Right lobe of liver (tissue), 6 donors: ENCODE measurements at regions not wholly inside any gene's neighbourhood (a gene's known extent, or its start where the extent isn't known, plus 50 kb on each side); places are given as distances from the start of the nearest gene placed in this dataset.

ENCODE experiments used
- ATAC-seq, 4 donors: fragments of 200-7000 bp; cut with Tn5 transposase; one replicate each; pipeline ENCODE4 v1.9.1; 2020; ENCODE audit warnings: mild to moderate bottlenecking in 4 of 4, moderate library complexity in 4 of 4
- DNase-seq, 3 donors: peaks; one replicate each; pipeline ENCODE4 v3.0.0-alpha.2; 2020
- H3K27ac ChIP-seq, 3 donors: fragments of 200-600 bp; one replicate each; pipeline ENCODE4 v1.8.0; 2022
- H3K27me3 ChIP-seq, 2 donors: fragments of 200-600 bp; one replicate each; pipeline ENCODE4 v1.8.0; 2022
- H3K36me3 ChIP-seq, 4 donors: fragments of 200-600 bp; sonication (generic) in 1 of 4; one replicate each; pipeline versions ENCODE4 v1.5.1 to v1.8.0; 2017 to 2022; ENCODE audit warnings: control low read depth in 1 of 4
- H3K4me1 ChIP-seq, 4 donors: fragments of 200-600 bp; sonication (generic) in 1 of 4; one replicate each; pipeline versions ENCODE4 v1.5.1 to v1.8.0; 2017 to 2022; ENCODE audit warnings: control low read depth in 1 of 4
- H3K4me3 ChIP-seq, 3 donors: fragments of 200-600 bp; one replicate each; pipeline ENCODE4 v1.8.0; 2022
- H3K9me3 ChIP-seq, 4 donors: fragments of 200-600 bp; sonication (generic) in 1 of 4; one replicate each; pipeline versions ENCODE4 v1.5.1 to v1.8.0; 2017 to 2022; ENCODE audit warnings: control low read depth in 1 of 4
- POLR2A ChIP-seq: fragments of 450-650 bp; IDR thresholded peaks from one replicate; pipeline ENCODE4 v1.6.1; 2017; ENCODE audit warnings: antibody characterized with exemption, mild to moderate bottlenecking
- WGBS: methylation state at CpG from one replicate; pipeline ENCODE4 v1.1.6; 2018; ENCODE audit warnings: low coverage, low lambda C conversion rate; ENCODE audit not compliant: insufficient coverage; ENCODE audit errors: missing lambda C conversion rate; 5-methylcytosine and 5-hydroxymethylcytosine counted together
- intact Hi-C, 2 donors: fragments of 100-400 bp; cut with DNase I; formaldehyde crosslinking; loops; one replicate each; pipeline versions ENCODE4 v1.11.2 to v1.14.1; 2022
- TF ChIP-seq, protein P1 (sequence below), 4 donors: fragments of 200-600 bp in 3 of 4; fragments of 450-650 bp in 1 of 4; IDR thresholded peaks; one replicate each; pipeline versions ENCODE4 v1.5.1 to v1.8.0; 2016 to 2022; ENCODE audit warnings: antibody characterized with exemption in 4 of 4, mild to moderate bottlenecking in 2 of 4
- donor health status: DM: no; HTN: yes; CAD: no.
- donor health status: DM: no; HTN: no; CAD: no.
- donor health status: DM: no; HTN: no; CAD: no.
- donor health status: DM: no; HTN: yes; CAD: no.
- donor health status: DM: no; HTN: yes; CAD: no.

DNA sequence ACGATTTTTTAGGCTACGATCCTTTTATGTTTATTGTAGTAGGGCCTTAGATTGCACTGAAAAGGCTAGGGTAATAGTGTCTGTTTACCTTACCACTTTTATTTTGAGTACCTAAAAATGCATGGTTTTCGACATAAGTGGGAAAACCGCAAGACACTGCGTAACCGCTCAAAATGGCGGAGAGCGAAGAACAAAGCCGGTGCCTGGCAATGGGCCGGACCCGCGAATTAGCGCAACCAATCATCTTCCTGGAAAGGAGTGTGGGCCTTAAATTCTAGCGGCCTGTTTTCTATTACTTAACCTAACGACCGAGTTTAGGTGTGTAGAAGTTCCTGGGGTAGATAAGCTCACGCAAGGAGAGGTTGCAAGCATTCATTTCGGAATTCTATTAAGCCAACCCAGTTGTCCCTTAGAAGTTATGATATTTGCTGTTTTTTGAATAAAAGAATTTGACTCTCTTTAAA, 118.0 kb downstream of the HFE start:
- Histone ChIP-seq H3K27me3 (no peaks in the 10 kb centered on the region), H3K36me3 (no peaks in the 10 kb centered on the region), H3K4me3 (peak overlapping the region; percentile 59 to 69 (median 62)), H3K27ac (peak overlapping the region; percentile 69 to 96 (median 75)), H3K9me3 (no peaks in the 10 kb centered on the region), H3K4me1 (peaks cover 0 to 13% (median 0%) of the 10 kb centered on the region in 4 donors)
- intact Hi-C loops: no loop called here
- TF ChIP-seq, protein P1, sequence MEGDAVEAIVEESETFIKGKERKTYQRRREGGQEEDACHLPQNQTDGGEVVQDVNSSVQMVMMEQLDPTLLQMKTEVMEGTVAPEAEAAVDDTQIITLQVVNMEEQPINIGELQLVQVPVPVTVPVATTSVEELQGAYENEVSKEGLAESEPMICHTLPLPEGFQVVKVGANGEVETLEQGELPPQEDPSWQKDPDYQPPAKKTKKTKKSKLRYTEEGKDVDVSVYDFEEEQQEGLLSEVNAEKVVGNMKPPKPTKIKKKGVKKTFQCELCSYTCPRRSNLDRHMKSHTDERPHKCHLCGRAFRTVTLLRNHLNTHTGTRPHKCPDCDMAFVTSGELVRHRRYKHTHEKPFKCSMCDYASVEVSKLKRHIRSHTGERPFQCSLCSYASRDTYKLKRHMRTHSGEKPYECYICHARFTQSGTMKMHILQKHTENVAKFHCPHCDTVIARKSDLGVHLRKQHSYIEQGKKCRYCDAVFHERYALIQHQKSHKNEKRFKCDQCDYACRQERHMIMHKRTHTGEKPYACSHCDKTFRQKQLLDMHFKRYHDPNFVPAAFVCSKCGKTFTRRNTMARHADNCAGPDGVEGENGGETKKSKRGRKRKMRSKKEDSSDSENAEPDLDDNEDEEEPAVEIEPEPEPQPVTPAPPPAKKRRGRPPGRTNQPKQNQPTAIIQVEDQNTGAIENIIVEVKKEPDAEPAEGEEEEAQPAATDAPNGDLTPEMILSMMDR (IDR thresholded peaks at IDR 0.05): no peak
- TF ChIP-seq POLR2A: peak; percentile 39
- ATAC-seq (peak; percentile 65 to 76 (median 68)), DNase-seq (peak; percentile 78 to 81 (median 80))
- under 1% methylated on average over 16 of the region's 18 CpGs for WGBS

DNA sequence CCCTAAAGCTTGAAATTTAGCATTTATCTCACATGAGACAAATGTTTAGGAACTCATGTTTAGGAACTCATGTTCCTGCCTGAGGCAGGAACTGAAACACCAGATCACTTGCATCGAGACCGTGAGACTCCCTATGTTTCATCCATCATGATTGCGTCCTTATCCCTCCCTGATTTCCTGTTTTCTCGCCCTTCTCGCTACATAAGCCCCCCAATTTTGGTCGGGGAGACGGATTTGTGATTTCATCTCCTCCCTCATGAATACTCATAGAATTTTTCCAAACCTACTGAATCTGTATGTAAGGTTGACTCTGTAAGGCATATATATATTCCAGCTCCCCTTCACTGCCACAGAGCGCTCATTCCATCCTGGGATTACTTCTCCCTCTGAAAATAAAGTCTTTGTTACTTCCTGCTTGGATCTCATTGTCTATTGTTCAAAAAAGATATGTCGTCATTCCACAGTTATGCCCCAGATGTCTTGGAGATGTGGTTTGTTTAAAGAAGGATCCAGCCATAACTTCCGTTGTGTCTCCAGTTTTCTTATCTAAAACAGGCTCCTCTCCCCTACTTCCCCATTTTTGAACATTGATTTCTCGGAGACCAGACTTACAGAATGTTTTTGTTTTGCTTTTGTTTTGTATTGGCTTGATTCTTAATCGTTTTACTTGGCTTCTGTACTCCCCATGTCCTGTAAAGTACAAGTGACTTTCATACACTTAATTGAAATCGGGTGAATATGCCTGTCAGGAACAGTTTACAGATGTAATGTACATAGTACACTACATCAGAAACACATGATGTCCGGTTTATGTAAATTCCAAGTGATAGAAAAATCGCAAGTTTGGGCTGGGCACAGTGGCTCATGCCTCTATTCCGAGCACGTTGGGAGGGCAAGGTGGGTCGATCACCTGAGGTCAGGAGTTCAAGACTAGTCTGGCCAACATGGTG, 118.7 kb downstream of the HFE start:
- WGBS: 4% methylated on average over 18 of the region's 18 CpGs
- Histone ChIP-seq H3K27ac (peak overlapping the region; percentile 69 to 96 (median 75)), H3K9me3 (no peaks in the 10 kb centered on the region), H3K36me3 (no peaks in the 10 kb centered on the region), H3K4me1 (peaks cover 0 to 11% (median 0%) of the 10 kb centered on the region in 4 donors), H3K4me3 (peak overlapping the region; percentile 59 to 69 (median 62)), H3K27me3 (no peaks in the 10 kb centered on the region)
- no peak for DNase-seq
- ATAC-seq: peak in 2 of 4 donors; percentile 2 to 18
- intact Hi-C loops: no loop called here
- TF ChIP-seq, protein P1 (IDR thresholded peaks at IDR 0.05): no peak

DNA sequence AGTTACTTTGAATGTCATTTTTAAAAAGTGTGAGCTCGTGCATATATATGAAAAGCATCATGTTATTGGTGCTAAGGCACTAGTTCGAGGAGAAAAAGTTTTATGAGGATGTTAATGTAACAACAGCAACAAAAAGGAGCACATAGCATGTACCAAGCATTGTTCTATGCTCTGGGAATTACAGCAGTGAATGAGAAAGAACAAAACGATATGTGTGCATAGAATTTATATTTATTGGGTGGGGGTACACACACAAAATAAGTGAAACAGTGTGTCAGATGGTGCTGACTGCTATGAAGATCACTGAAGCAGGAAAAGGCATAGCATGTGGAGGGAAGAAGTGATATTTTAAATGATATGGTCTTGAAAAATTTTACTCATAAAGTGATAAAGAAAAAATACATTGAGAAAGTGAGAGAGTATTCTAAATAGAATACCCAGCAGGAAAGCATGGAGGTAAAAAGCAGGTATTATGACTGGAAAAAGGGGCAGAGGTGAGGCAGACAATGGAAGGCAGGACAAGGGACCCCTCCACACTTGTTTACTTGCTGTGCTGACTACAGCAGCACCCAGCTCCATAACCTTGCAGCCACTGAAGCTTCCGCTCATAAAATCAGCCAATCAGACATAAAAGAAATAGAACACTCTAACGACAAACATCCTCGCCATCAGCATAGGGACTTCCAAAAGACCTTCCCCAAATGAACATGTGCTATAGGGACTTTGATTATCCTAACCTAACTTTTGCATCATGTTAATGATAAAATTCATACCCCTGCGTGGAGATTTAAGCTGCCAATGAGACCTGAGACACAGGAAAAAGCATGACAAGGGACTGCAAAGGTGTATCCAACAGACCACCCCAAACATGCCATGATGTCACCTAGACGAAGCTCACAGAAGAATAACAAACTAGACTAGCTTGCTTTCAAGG, 119.9 kb downstream of the HFE start:
- H3K4me1 ChIP-seq: peaks cover 0 to 11% (median 0%) of the 10 kb centered on the region in 4 donors
- DNase-seq (no peak), ATAC-seq (no peak)
- 78% methylated on average over 8 of the region's 8 CpGs for WGBS
- intact Hi-C loops: no loop called here
- no peak overlapping the region for H3K4me3 ChIP-seq
- no peaks in the 10 kb centered on the region for H3K9me3 ChIP-seq
- H3K27me3 ChIP-seq: no peaks in the 10 kb centered on the region
- H3K27ac ChIP-seq: no peak overlapping the region
- H3K36me3 ChIP-seq: no peaks in the 10 kb centered on the region
- TF ChIP-seq, protein P1 (IDR thresholded peaks at IDR 0.05): no peak
- TF ChIP-seq POLR2A: no peak

DNA sequence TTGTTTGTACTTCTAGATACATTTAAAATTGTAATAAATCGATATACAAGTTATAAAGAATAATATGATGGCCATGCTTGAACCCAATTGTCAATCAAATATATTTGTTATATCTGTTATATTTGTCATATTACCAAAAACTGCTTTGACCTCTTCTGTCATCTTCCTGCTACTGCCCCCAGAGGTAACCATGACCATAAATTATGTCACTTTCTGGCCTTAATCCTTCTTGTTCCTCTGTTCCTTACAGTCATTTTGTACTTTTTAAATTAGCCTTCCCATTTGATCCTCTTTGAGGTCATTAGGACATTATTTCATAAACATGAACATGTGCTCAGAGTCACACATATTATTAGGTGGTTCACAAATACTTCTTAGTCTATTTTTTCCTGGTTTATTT, 124.7 kb downstream of the HFE start:
- Histone ChIP-seq H3K9me3 (no peaks in the 10 kb centered on the region), H3K4me1 (peaks cover 0 to 8% (median 0%) of the 10 kb centered on the region in 4 donors), H3K36me3 (no peaks in the 10 kb centered on the region), H3K4me3 (no peak overlapping the region), H3K27me3 (no peaks in the 10 kb centered on the region), H3K27ac (no peak overlapping the region)
- TF ChIP-seq, protein P1 (IDR thresholded peaks at IDR 0.05): no peak
- TF ChIP-seq POLR2A: no peak
- no peak for ATAC-seq
- intact Hi-C loops: no loop called here
- no peak for DNase-seq
- 82% methylated on average over 1 of the region's 1 CpG for WGBS
